MM.1S (cell line): ENCODE measurements at regions not wholly inside any gene's neighbourhood (a gene's known extent, or its start where the extent isn't known, plus 50 kb on each side); places are given as distances from the start of the nearest gene placed in this dataset.

Experiments used
- EZH2 ChIP-seq: fragments of 300-600 bp; sonication (generic); optimal IDR thresholded peaks from 2 replicates; pipeline ENCODE3; 2017; ENCODE audit warnings: low read depth, mild to moderate bottlenecking, antibody characterized with exemption, low read length, mixed read lengths
- EZH2phosphoT487 ChIP-seq: fragments of 300-600 bp; sonication (generic); IDR thresholded peaks from 2 replicates; pipeline ENCODE4 v1.6.1; 2018; ENCODE audit warnings: antibody characterized with exemption, low read length
- TF ChIP-seq, protein P1 (sequence below): fragments of 300-600 bp; sonication (generic); IDR thresholded peaks from 2 replicates; pipeline ENCODE4 v1.5.1; 2016; ENCODE audit warnings: antibody characterized with exemption, low read length, mixed read lengths

DNA sequence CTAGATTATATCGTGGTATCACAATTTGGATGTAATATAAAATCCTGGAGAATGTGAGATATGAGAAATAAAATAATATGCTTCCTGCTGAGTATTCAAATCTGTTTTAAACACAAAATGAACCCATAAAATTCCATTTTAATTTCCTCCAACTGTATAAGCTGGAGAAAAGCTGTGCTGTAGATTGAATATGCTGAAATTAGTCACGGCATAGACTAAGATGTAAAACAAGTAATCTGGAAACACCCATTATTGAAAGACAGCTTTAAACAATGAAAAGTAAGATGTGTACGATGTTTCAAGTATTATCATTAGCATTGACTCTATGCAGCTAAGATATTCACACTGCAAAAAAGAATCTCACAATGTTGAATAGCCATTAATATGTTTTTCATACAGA is 403.4 kb upstream of the BRINP3 start:
- TF ChIP-seq, protein P1, sequence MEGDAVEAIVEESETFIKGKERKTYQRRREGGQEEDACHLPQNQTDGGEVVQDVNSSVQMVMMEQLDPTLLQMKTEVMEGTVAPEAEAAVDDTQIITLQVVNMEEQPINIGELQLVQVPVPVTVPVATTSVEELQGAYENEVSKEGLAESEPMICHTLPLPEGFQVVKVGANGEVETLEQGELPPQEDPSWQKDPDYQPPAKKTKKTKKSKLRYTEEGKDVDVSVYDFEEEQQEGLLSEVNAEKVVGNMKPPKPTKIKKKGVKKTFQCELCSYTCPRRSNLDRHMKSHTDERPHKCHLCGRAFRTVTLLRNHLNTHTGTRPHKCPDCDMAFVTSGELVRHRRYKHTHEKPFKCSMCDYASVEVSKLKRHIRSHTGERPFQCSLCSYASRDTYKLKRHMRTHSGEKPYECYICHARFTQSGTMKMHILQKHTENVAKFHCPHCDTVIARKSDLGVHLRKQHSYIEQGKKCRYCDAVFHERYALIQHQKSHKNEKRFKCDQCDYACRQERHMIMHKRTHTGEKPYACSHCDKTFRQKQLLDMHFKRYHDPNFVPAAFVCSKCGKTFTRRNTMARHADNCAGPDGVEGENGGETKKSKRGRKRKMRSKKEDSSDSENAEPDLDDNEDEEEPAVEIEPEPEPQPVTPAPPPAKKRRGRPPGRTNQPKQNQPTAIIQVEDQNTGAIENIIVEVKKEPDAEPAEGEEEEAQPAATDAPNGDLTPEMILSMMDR, result no peak
- TF ChIP-seq EZH2 (no peak), EZH2phosphoT487 (no peak)
